ENCODE measurements at regions not wholly inside any gene's neighbourhood (a gene's known extent, or its start where the extent isn't known, plus 50 kb on each side); places are given as distances from the start of the nearest gene placed in this dataset.

DNA sequence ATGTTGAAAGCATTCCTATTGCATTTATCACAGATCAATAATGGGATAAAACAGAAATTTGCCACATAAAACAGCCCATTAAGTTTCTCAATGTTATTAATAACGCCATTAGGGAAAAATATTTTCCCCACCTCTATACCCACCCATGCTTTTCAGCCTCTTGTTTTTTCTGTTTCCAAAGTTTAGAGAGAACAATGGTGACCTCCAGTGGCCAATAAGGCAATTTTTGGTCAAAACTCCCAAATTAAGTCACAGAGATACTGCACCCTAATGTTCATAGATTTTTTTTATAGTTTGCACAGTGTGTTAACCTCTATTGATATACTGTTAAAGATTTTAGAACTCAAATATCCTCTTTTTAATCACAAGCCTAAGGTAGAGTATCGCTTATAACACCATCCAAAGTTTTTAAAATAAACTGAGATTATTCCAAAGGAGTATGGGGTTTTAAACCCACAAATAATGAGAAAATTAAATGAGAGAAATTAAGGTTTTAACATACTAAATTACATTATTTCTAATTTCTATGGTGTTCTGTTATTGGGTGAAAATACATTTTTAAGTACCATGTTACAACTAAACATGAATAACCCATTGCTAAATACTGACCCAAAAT is 184.7 kb upstream of the DCN start:
- TF ChIP-seq EP300 (IDR thresholded peaks at IDR 0.05) (no peak), POLR2AphosphoS5 (IDR thresholded peaks at IDR 0.05) (no peak)

Measured in sigmoid colon (tissue), 4 donors.